ENCODE measurements at regions not wholly inside any gene's neighbourhood (a gene's known extent, or its start where the extent isn't known, plus 50 kb on each side); places are given as distances from the start of the nearest gene placed in this dataset.

- no peak for TF ChIP-seq CTCF (IDR thresholded peaks at IDR 0.05; ENCODE audit: insufficient read depth, low read length)
- H3K4me3 ChIP-seq (ENCODE audit: low read depth, low read length), result no peak overlapping the region
- DNase-seq (ENCODE audit: low read depth), result no peak
Measured at GRCh38 chr6:104212977-104213668, 646.6 kb downstream of the HACE1 start.

- no peak for DNase-seq (ENCODE audit: low read depth)
- H3K4me3 ChIP-seq (ENCODE audit: low read depth, low read length), result no peak overlapping the region
- no peak for TF ChIP-seq CTCF (IDR thresholded peaks at IDR 0.05; ENCODE audit: insufficient read depth, low read length)
Measured at GRCh38 chr6:104207635-104208034, 652.1 kb downstream of the HACE1 start.

- no peak for TF ChIP-seq CTCF (IDR thresholded peaks at IDR 0.05; ENCODE audit: insufficient read depth, low read length)
- H3K4me3 ChIP-seq (ENCODE audit: low read depth, low read length), result no peak overlapping the region
- DNase-seq (ENCODE audit: low read depth), result no peak
Measured at GRCh38 chr6:104201557-104201956, 658.2 kb downstream of the HACE1 start.

GRCh38 chr6:104187616-104188015, 672.1 kb downstream of the HACE1 start:
- TF ChIP-seq CTCF (IDR thresholded peaks at IDR 0.05; ENCODE audit: insufficient read depth, low read length), result no peak
- no peak overlapping the region for H3K4me3 ChIP-seq (ENCODE audit: low read depth, low read length)
- DNase-seq (ENCODE audit: low read depth), result no peak

- no peak overlapping the region for H3K4me3 ChIP-seq (ENCODE audit: low read depth, low read length)
- no peak for TF ChIP-seq CTCF (IDR thresholded peaks at IDR 0.05; ENCODE audit: insufficient read depth, low read length)
- DNase-seq (ENCODE audit: low read depth), result no peak
Measured at GRCh38 chr6:104186831-104187230, 672.9 kb downstream of the HACE1 start.

- no peak for TF ChIP-seq CTCF (IDR thresholded peaks at IDR 0.05; ENCODE audit: insufficient read depth, low read length)
- no peak overlapping the region for H3K4me3 ChIP-seq (ENCODE audit: low read depth, low read length)
- no peak for DNase-seq (ENCODE audit: low read depth)
Measured at GRCh38 chr6:104183816-104184435, 675.8 kb downstream of the HACE1 start.
